GM12878 (cell line): ENCODE measurements at regions not wholly inside any gene's neighbourhood (a gene's known extent, or its start where the extent isn't known, plus 50 kb on each side); places are given as distances from the start of the nearest gene placed in this dataset.

Experiments used
- HCFC1 ChIP-seq: fragments of 150-350 bp; IDR thresholded peaks from 2 replicates; pipeline ENCODE4 v1.6.1; 2014; ENCODE audit warnings: low read length
- KLF5 ChIP-seq: fragments of 450-650 bp; IDR thresholded peaks from 2 replicates; pipeline ENCODE4 v1.6.1; 2014; ENCODE audit warnings: mild to moderate bottlenecking; ENCODE audit not compliant: partially characterized antibody
- MEF2A ChIP-seq: IDR thresholded peaks from 2 replicates; pipeline ENCODE4 v1.6.1; 2011; ENCODE audit warnings: low read depth, mild to moderate bottlenecking, low read length, moderate library complexity; ENCODE audit not compliant: insufficient read depth
- SIX5 ChIP-seq: IDR thresholded peaks from 2 replicates; pipeline ENCODE4 v1.6.1; 2011; ENCODE audit warnings: mild to moderate bottlenecking, low read depth, low read length, moderate library complexity; ENCODE audit not compliant: severe bottlenecking
- ZNF384 ChIP-seq: IDR thresholded peaks from 2 replicates; pipeline ENCODE4 v1.6.1; 2012; ENCODE audit warnings: low read depth, mild to moderate bottlenecking, low read length, improper control_type of control experiment, borderline replicate concordance
- TF ChIP-seq, protein P1 (sequence below): IDR thresholded peaks from 2 replicates; pipeline ENCODE4 v1.6.1; 2012; ENCODE audit warnings: improper control_type of control experiment, low read depth, low read length; ENCODE audit not compliant: insufficient replicate concordance
- TF ChIP-seq, protein P2 (sequence below): fragments of 450-650 bp; IDR thresholded peaks from 2 replicates; pipeline ENCODE4 v1.6.1; 2016; ENCODE audit warnings: mild to moderate bottlenecking
- TF ChIP-seq, protein P3 (sequence below): IDR thresholded peaks from 2 replicates; pipeline ENCODE4 v1.6.1; 2012; ENCODE audit warnings: low read length, inconsistent platforms
- TF ChIP-seq, protein P4 (sequence below), 3 experiments: IDR thresholded peaks in 2 of 3; conservative IDR thresholded peaks in 1 of 3; 2 replicates each; pipeline ENCODE4 v1.5.1; 2011; ENCODE audit warnings: low read depth in 3 of 3, low read length in 3 of 3, mild to moderate bottlenecking in 3 of 3, control low read depth in 2 of 3, moderate library complexity in 2 of 3, inconsistent platforms in 1 of 3, mixed read lengths in 1 of 3; ENCODE audit not compliant: control insufficient read depth in 2 of 3, insufficient read depth in 1 of 3; ENCODE audit errors: extremely low read depth in 1 of 3

DNA sequence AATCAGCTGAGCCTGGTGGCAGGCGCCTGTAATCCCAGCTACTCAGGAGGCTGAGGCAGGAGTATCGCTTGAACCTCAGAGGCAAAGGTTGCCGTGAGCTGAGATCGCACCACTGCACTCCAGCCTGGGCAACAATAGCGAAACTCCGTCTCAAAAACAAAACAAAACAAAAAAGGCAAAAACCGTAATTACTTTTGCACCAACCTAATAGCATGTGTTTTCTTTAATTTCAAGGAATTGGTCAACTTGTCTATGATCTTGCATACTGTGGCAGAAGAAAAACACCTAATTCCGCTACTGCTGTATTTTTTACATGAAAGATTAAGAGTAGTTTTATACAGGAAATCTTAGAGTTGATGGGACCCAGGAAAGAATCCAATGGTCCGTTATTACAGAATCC, 241.2 kb downstream of the COL4A1 start:
- no peak for TF ChIP-seq SIX5
- TF ChIP-seq HCFC1 = no peak
- TF ChIP-seq MEF2A = no peak
- TF ChIP-seq ZNF384 = no peak
- TF ChIP-seq, protein P1, sequence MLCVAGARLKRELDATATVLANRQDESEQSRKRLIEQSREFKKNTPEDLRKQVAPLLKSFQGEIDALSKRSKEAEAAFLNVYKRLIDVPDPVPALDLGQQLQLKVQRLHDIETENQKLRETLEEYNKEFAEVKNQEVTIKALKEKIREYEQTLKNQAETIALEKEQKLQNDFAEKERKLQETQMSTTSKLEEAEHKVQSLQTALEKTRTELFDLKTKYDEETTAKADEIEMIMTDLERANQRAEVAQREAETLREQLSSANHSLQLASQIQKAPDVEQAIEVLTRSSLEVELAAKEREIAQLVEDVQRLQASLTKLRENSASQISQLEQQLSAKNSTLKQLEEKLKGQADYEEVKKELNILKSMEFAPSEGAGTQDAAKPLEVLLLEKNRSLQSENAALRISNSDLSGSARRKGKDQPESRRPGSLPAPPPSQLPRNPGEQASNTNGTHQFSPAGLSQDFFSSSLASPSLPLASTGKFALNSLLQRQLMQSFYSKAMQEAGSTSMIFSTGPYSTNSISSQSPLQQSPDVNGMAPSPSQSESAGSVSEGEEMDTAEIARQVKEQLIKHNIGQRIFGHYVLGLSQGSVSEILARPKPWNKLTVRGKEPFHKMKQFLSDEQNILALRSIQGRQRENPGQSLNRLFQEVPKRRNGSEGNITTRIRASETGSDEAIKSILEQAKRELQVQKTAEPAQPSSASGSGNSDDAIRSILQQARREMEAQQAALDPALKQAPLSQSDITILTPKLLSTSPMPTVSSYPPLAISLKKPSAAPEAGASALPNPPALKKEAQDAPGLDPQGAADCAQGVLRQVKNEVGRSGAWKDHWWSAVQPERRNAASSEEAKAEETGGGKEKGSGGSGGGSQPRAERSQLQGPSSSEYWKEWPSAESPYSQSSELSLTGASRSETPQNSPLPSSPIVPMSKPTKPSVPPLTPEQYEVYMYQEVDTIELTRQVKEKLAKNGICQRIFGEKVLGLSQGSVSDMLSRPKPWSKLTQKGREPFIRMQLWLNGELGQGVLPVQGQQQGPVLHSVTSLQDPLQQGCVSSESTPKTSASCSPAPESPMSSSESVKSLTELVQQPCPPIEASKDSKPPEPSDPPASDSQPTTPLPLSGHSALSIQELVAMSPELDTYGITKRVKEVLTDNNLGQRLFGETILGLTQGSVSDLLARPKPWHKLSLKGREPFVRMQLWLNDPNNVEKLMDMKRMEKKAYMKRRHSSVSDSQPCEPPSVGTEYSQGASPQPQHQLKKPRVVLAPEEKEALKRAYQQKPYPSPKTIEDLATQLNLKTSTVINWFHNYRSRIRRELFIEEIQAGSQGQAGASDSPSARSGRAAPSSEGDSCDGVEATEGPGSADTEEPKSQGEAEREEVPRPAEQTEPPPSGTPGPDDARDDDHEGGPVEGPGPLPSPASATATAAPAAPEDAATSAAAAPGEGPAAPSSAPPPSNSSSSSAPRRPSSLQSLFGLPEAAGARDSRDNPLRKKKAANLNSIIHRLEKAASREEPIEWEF = no peak
- TF ChIP-seq KLF5 = no peak
- TF ChIP-seq, protein P2, sequence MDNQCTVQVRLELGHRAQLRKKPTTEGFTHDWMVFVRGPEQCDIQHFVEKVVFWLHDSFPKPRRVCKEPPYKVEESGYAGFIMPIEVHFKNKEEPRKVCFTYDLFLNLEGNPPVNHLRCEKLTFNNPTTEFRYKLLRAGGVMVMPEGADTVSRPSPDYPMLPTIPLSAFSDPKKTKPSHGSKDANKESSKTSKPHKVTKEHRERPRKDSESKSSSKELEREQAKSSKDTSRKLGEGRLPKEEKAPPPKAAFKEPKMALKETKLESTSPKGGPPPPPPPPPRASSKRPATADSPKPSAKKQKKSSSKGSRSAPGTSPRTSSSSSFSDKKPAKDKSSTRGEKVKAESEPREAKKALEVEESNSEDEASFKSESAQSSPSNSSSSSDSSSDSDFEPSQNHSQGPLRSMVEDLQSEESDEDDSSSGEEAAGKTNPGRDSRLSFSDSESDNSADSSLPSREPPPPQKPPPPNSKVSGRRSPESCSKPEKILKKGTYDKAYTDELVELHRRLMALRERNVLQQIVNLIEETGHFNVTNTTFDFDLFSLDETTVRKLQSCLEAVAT = no peak
- TF ChIP-seq, protein P3, sequence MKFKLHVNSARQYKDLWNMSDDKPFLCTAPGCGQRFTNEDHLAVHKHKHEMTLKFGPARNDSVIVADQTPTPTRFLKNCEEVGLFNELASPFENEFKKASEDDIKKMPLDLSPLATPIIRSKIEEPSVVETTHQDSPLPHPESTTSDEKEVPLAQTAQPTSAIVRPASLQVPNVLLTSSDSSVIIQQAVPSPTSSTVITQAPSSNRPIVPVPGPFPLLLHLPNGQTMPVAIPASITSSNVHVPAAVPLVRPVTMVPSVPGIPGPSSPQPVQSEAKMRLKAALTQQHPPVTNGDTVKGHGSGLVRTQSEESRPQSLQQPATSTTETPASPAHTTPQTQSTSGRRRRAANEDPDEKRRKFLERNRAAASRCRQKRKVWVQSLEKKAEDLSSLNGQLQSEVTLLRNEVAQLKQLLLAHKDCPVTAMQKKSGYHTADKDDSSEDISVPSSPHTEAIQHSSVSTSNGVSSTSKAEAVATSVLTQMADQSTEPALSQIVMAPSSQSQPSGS = no peak
- TF ChIP-seq, protein P4, sequence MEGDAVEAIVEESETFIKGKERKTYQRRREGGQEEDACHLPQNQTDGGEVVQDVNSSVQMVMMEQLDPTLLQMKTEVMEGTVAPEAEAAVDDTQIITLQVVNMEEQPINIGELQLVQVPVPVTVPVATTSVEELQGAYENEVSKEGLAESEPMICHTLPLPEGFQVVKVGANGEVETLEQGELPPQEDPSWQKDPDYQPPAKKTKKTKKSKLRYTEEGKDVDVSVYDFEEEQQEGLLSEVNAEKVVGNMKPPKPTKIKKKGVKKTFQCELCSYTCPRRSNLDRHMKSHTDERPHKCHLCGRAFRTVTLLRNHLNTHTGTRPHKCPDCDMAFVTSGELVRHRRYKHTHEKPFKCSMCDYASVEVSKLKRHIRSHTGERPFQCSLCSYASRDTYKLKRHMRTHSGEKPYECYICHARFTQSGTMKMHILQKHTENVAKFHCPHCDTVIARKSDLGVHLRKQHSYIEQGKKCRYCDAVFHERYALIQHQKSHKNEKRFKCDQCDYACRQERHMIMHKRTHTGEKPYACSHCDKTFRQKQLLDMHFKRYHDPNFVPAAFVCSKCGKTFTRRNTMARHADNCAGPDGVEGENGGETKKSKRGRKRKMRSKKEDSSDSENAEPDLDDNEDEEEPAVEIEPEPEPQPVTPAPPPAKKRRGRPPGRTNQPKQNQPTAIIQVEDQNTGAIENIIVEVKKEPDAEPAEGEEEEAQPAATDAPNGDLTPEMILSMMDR (IDR thresholded peaks at IDR 0.05 in 2 of 3, conservative IDR thresholded peaks at IDR 0.05 in 1 of 3; ENCODE audit: control insufficient read depth in 2 of 3, extremely low read depth in 1 of 3, insufficient read depth in 1 of 3, low read depth in 3 of 3, low read length in 3 of 3) = no peak
